ENCODE measurements at regions not wholly inside any gene's neighbourhood (a gene's known extent, or its start where the extent isn't known, plus 50 kb on each side); places are given as distances from the start of the nearest gene placed in this dataset.

DNA sequence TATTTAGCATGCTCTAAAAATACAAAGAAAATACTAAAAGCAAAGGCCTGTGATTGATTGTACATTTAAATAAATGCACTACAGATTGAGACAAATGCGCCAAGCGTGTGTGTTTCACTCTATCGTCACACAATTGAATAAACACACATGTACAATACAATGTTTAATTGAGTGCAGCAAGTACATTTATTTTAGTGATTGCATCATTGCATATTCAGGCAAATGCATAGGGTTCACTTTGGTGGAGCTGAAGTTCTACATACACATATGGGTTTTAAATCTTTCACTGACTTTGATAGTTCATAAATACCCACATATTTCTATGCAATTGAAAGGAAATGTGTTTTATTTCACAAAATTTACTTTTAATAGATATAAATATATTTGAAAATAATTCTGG, 750.6 kb upstream of the MMS22L start:
- no peak overlapping the region for H4K91ac ChIP-seq (replicated peaks; ENCODE audit: insufficient read length, low read length)
- no peak overlapping the region for H3K14ac ChIP-seq (ENCODE audit: insufficient read length)
- H3K23me2 ChIP-seq (ENCODE audit: low read depth, low read length), result no peaks in the 10 kb centered on the region
- no peak overlapping the region for H3K56ac ChIP-seq (replicated peaks; ENCODE audit: insufficient read length, low read depth, low read length)
- no peak overlapping the region for H2BK5ac ChIP-seq (ENCODE audit: low read depth, low read length)
- no peak for DNase-seq (ENCODE audit: low read depth in 1 of 2, low spot score in 2 of 2)
- CTCF ChIA-PET (ENCODE audit: partially characterized antibody), result no interaction called here
- H2AFZ ChIP-seq (ENCODE audit: low read length), result no peak overlapping the region
- POLR2A ChIA-PET (ENCODE audit: partially characterized antibody), result no interaction called here
- FAIRE-seq, result no peak
- H2BK20ac ChIP-seq (ENCODE audit: low read length), result no peak overlapping the region
- H4K20me1 ChIP-seq (replicated peaks in 1 of 2; ENCODE audit: control insufficient read depth in 1 of 2, insufficient read depth in 2 of 2, low read length in 2 of 2), result no peaks in the 10 kb centered on the region
- H4K5ac ChIP-seq (ENCODE audit: insufficient read length, low read depth, low read length), result no peak overlapping the region
- no peak overlapping the region for H3K23ac ChIP-seq (ENCODE audit: insufficient read length)
- no peak overlapping the region for H4K8ac ChIP-seq (ENCODE audit: extremely low read depth, insufficient read depth, low read length)
- H3K79me1 ChIP-seq (ENCODE audit: low read depth, low read length), result no peaks in the 10 kb centered on the region
- H2BK12ac ChIP-seq (ENCODE audit: low read depth, low read length), result no peak overlapping the region
- H3K18ac ChIP-seq (ENCODE audit: extremely low read depth, low read length), result no peak overlapping the region
- WGBS, 2 experiments (ENCODE audit: extremely low coverage in 1 of 2, insufficient coverage in 1 of 2, insufficient read length in 1 of 2, insufficient replicate concordance in 2 of 2, low coverage in 1 of 2, low lambda C conversion rate in 2 of 2, missing lambda C conversion rate in 1 of 2), result 94% methylated on average over 3 of the region's 3 CpGs; no CpG with 5 or more reads in 1 of the 2 experiments
- no peak overlapping the region for H3K9ac ChIP-seq (replicated peaks in 1 of 4; ENCODE audit: extremely low read depth in 1 of 4, low read depth in 3 of 4, low read length in 3 of 4)
- H3K4me1 ChIP-seq (replicated peaks in 1 of 4; ENCODE audit: control insufficient read depth in 3 of 4, insufficient read depth in 4 of 4, low read length in 3 of 4), result peaks cover 0 to 15% (median 8%) of the 10 kb centered on the region in 4 experiments; a peak in 4 of 7 replicates
- no peak overlapping the region for H3K4me2 ChIP-seq (ENCODE audit: insufficient read depth in 1 of 2, low read depth in 2 of 2, low read length in 2 of 2)
- H3K27me3 ChIP-seq (replicated peaks in 1 of 4; ENCODE audit: control insufficient read depth in 3 of 4, extremely low read depth in 1 of 4, insufficient read depth in 3 of 4, low read length in 3 of 4), result no peaks in the 10 kb centered on the region
- no peak overlapping the region for H2BK15ac ChIP-seq (ENCODE audit: low read length)
- no peak overlapping the region for H3K4me3 ChIP-seq (ENCODE audit: extremely low read depth in 1 of 4, insufficient read depth in 2 of 4, low read depth in 3 of 4, low read length in 4 of 4)
- no peaks in the 10 kb centered on the region for H3K36me3 ChIP-seq (ENCODE audit: control insufficient read depth in 2 of 4, insufficient read depth in 4 of 4, low read length in 3 of 4)
- H2AK5ac ChIP-seq (ENCODE audit: low read depth, low read length), result no peak overlapping the region
- no peaks in the 10 kb centered on the region for H3K9me3 ChIP-seq (ENCODE audit: insufficient read depth in 2 of 2, low read depth in 1 of 2, low read length in 1 of 2)
- H2BK120ac ChIP-seq (replicated peaks; ENCODE audit: low read depth, low read length), result no peak overlapping the region
- H3K79me2 ChIP-seq (ENCODE audit: control insufficient read depth in 1 of 2, insufficient read depth in 2 of 2, low read length in 2 of 2), result no peaks in the 10 kb centered on the region
- no peak overlapping the region for H3K27ac ChIP-seq (ENCODE audit: low read depth, low read length)
- H3K4ac ChIP-seq (replicated peaks; ENCODE audit: insufficient read length, low read depth, low read length), result no peak overlapping the region
- no peak for TF ChIP-seq EZH2 (IDR thresholded peaks at IDR 0.05; ENCODE audit: low read depth, low read length, severe bottlenecking)
- TF ChIP-seq SIX5 (IDR thresholded peaks at IDR 0.05; ENCODE audit: low read depth, low read length), result no peak
- TF ChIP-seq CEBPB (IDR thresholded peaks at IDR 0.05; ENCODE audit: low read depth, low read length), result no peak
- no peak for TF ChIP-seq RAD21 (IDR thresholded peaks at IDR 0.05 in 1 of 2, conservative IDR thresholded peaks at IDR 0.05 in 1 of 2; ENCODE audit: low read depth in 2 of 2, low read length in 2 of 2)
- no peak for TF ChIP-seq RBBP5 (IDR thresholded peaks at IDR 0.05; ENCODE audit: borderline replicate concordance, low read depth, low read length)
- no peak for TF ChIP-seq KDM4A (IDR thresholded peaks at IDR 0.05; ENCODE audit: low read depth, low read length, severe bottlenecking)
- TF ChIP-seq TEAD4 (IDR thresholded peaks at IDR 0.05; ENCODE audit: low read depth, low read length), result no peak
- TF ChIP-seq, protein P1, sequence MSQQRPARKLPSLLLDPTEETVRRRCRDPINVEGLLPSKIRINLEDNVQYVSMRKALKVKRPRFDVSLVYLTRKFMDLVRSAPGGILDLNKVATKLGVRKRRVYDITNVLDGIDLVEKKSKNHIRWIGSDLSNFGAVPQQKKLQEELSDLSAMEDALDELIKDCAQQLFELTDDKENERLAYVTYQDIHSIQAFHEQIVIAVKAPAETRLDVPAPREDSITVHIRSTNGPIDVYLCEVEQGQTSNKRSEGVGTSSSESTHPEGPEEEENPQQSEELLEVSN (IDR thresholded peaks at IDR 0.05), result no peak
- TF ChIP-seq, protein P2, sequence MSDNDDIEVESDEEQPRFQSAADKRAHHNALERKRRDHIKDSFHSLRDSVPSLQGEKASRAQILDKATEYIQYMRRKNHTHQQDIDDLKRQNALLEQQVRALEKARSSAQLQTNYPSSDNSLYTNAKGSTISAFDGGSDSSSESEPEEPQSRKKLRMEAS (IDR thresholded peaks at IDR 0.05), result no peak
- TF ChIP-seq SP2 (IDR thresholded peaks at IDR 0.05; ENCODE audit: low read length), result no peak
- no peak for TF ChIP-seq TBP (IDR thresholded peaks at IDR 0.05; ENCODE audit: low read depth, low read length)
- no peak for TF ChIP-seq TAF7 (optimal IDR thresholded peaks at IDR 0.05; ENCODE audit: borderline replicate concordance, low read depth, low read length)
- TF ChIP-seq RNF2 (IDR thresholded peaks at IDR 0.05; ENCODE audit: borderline replicate concordance, low read depth, low read length, missing control alignments, poor library complexity, severe bottlenecking), result no peak
- TF ChIP-seq BCL11A (IDR thresholded peaks at IDR 0.05; ENCODE audit: low read depth in 2 of 2, low read length in 2 of 2), result no peak
